H9 (cell line): ENCODE measurements at regions not wholly inside any gene's neighbourhood (a gene's known extent, or its start where the extent isn't known, plus 50 kb on each side); places are given as distances from the start of the nearest gene placed in this dataset.

Experiments used
- DNase-seq: peaks from one replicate; pipeline ENCODE4 v3.0.0-alpha.2; 2017
- H2AFZ ChIP-seq: one replicate; pipeline ENCODE4 v1.6.1; 2013; ENCODE audit warnings: mild to moderate bottlenecking, low read length, control low read depth, moderate library complexity
- H2AK5ac ChIP-seq: 2 replicates; pipeline ENCODE4 v1.6.1; 2013; ENCODE audit warnings: low read length, control low read depth, mixed read lengths; ENCODE audit not compliant: insufficient read length
- H2BK120ac ChIP-seq: one replicate; pipeline ENCODE4 v1.6.1; 2013; ENCODE audit warnings: low read depth, mild to moderate bottlenecking, low read length, control low read depth, inconsistent platforms; ENCODE audit not compliant: poor library complexity, severe bottlenecking
- H2BK12ac ChIP-seq: 2 replicates; pipeline ENCODE4 v1.6.1; 2013; ENCODE audit warnings: low read length, control low read depth, mixed read lengths, low read depth; ENCODE audit not compliant: insufficient read length
- H2BK15ac ChIP-seq: 2 replicates; pipeline ENCODE4 v1.6.1; 2013; ENCODE audit warnings: low read depth, low read length, control low read depth
- H2BK20ac ChIP-seq: one replicate; pipeline ENCODE4 v1.6.1; 2013; ENCODE audit warnings: low read depth, mild to moderate bottlenecking, low read length, control low read depth, inconsistent platforms; ENCODE audit not compliant: poor library complexity, severe bottlenecking
- H2BK5ac ChIP-seq: 2 replicates; pipeline ENCODE4 v1.6.1; 2013; ENCODE audit warnings: low read length, control low read depth, mixed read lengths; ENCODE audit not compliant: insufficient read length
- H3K14ac ChIP-seq: 2 replicates; pipeline ENCODE4 v1.6.1; 2013; ENCODE audit warnings: low read length, control low read depth; ENCODE audit not compliant: insufficient read depth
- H3K18ac ChIP-seq: 2 replicates; pipeline ENCODE4 v1.6.1; 2013; ENCODE audit warnings: low read depth, mild to moderate bottlenecking, mixed read lengths, low read length, control low read depth; ENCODE audit not compliant: insufficient read length
- H3K23ac ChIP-seq: 2 replicates; pipeline ENCODE4 v1.6.1; 2013; ENCODE audit warnings: low read length, control low read depth, mixed read lengths, low read depth; ENCODE audit not compliant: insufficient read length
- H3K23me2 ChIP-seq: 2 replicates; pipeline ENCODE4 v1.6.1; 2013; ENCODE audit warnings: low read depth, mild to moderate bottlenecking, mixed read lengths, low read length, control low read depth; ENCODE audit not compliant: insufficient read length, poor library complexity, severe bottlenecking
- H3K27ac ChIP-seq: 2 replicates; pipeline ENCODE4 v1.5.1; 2013; ENCODE audit warnings: low read length, control low read depth, mixed read lengths, low read depth; ENCODE audit not compliant: insufficient read length
- H3K27me3 ChIP-seq: 2 replicates; pipeline ENCODE4 v1.6.1; 2013; ENCODE audit warnings: low read length, control low read depth, inconsistent platforms; ENCODE audit not compliant: insufficient read depth
- H3K4ac ChIP-seq: 2 replicates; pipeline ENCODE4 v1.6.1; 2013; ENCODE audit warnings: low read depth, mild to moderate bottlenecking, control low read depth, inconsistent platforms, low read length, moderate library complexity
- H3K4me1 ChIP-seq: 2 replicates; pipeline ENCODE4 v1.6.1; 2013; ENCODE audit warnings: low read length, control low read depth, inconsistent platforms; ENCODE audit not compliant: insufficient read depth
- H3K4me2 ChIP-seq: 2 replicates; pipeline ENCODE4 v1.6.1; 2013; ENCODE audit warnings: low read length, control low read depth, mixed read lengths; ENCODE audit not compliant: insufficient read length, insufficient read depth
- H3K56ac ChIP-seq: 2 replicates; pipeline ENCODE4 v1.6.1; 2013; ENCODE audit warnings: low read depth, mild to moderate bottlenecking, mixed read lengths, low read length, control low read depth; ENCODE audit not compliant: insufficient read length
- H3K79me1 ChIP-seq: 2 replicates; pipeline ENCODE4 v1.6.1; 2013; ENCODE audit warnings: low read depth, mild to moderate bottlenecking, moderate library complexity, low read length, control low read depth, inconsistent platforms; ENCODE audit not compliant: insufficient read depth, poor library complexity, severe bottlenecking
- H3K79me2 ChIP-seq: 2 replicates; pipeline ENCODE4 v1.6.1; 2013; ENCODE audit warnings: low read length, control low read depth, inconsistent platforms; ENCODE audit not compliant: insufficient read depth
- H3K9ac ChIP-seq: 2 replicates; pipeline ENCODE4 v1.6.1; 2013; ENCODE audit warnings: low read length, control low read depth, mixed read lengths; ENCODE audit not compliant: insufficient read length; ENCODE audit errors: extremely low read depth
- H3K9me3 ChIP-seq: one replicate; pipeline ENCODE4 v1.6.1; 2013; ENCODE audit warnings: low read depth, low read length, inconsistent platforms; ENCODE audit not compliant: control insufficient read depth
- H3T11ph ChIP-seq: one replicate; pipeline ENCODE4 v1.6.1; 2013; ENCODE audit warnings: mild to moderate bottlenecking, low read length, control low read depth, inconsistent platforms
- H4K20me1 ChIP-seq: one replicate; pipeline ENCODE4 v1.6.1; 2013; ENCODE audit not compliant: control insufficient read depth, insufficient read length, insufficient read depth
- H4K5ac ChIP-seq: 2 replicates; pipeline ENCODE4 v1.6.1; 2013; ENCODE audit warnings: low read depth, mild to moderate bottlenecking, mixed read lengths, low read length, control low read depth; ENCODE audit not compliant: insufficient read length
- H4K8ac ChIP-seq: replicated peaks from 2 replicates; pipeline ENCODE4 v1.6.1; 2013; ENCODE audit warnings: low read length, control low read depth, mixed read lengths, low read depth; ENCODE audit not compliant: insufficient read length
- H4K91ac ChIP-seq: 2 replicates; pipeline ENCODE4 v1.6.1; 2013; ENCODE audit warnings: low read depth, mild to moderate bottlenecking, moderate library complexity, mixed read lengths, low read length, control low read depth; ENCODE audit not compliant: insufficient read length
- H3K27ac Mint-ChIP-seq, 3 experiments: 2 replicates in 2 of 3; 3 replicates in 1 of 3; pipeline ENCODE4 v1.8.0; 2020 to 2021; ENCODE audit warnings: mixed read lengths in 3 of 3, mild to moderate bottlenecking in 1 of 3, moderate library complexity in 1 of 3
- H3K27me3 Mint-ChIP-seq: 2 replicates; pipeline ENCODE4 v1.8.0; 2021; ENCODE audit warnings: low read depth, mild to moderate bottlenecking, moderate library complexity, mixed read lengths
- H3K36me3 Mint-ChIP-seq, 3 experiments: 2 replicates in 2 of 3; 3 replicates in 1 of 3; pipeline ENCODE4 v1.8.0; 2020 to 2021; ENCODE audit warnings: low read depth in 3 of 3, mixed read lengths in 3 of 3; ENCODE audit not compliant: insufficient read depth in 1 of 3
- H3K4me1 Mint-ChIP-seq, 2 experiments: 2 replicates each; pipeline ENCODE4 v1.8.0; 2020; ENCODE audit warnings: mixed read lengths in 2 of 2
- H3K4me3 Mint-ChIP-seq, 2 experiments: 2 replicates in 1 of 2; 3 replicates in 1 of 2; pipeline ENCODE4 v1.8.0; 2020 to 2021; ENCODE audit warnings: mild to moderate bottlenecking in 2 of 2, mixed read lengths in 2 of 2, moderate library complexity in 1 of 2
- H3K9me3 Mint-ChIP-seq, 2 experiments: 2 replicates in 1 of 2; 3 replicates in 1 of 2; pipeline ENCODE4 v1.8.0; 2020; ENCODE audit warnings: mild to moderate bottlenecking in 2 of 2, mixed read lengths in 2 of 2, moderate library complexity in 1 of 2
- CTCF ChIP-seq: fragments of 200-600 bp; sonication (generic); conservative IDR thresholded peaks from 3 replicates; pipeline ENCODE4 v1.8.0; 2021; ENCODE audit warnings: antibody characterized with exemption, mild to moderate bottlenecking
- WGBS: extraction: QIAGEN DNeasy Blood & Tissue Kit; methylation state at CpG from one replicate; pipeline ENCODE4 v1.1.7; 2013; ENCODE audit warnings: missing lambda C conversion rate, low lambda C conversion rate, mixed read lengths; ENCODE audit not compliant: insufficient read length; ENCODE audit errors: extremely low coverage; 5-methylcytosine and 5-hydroxymethylcytosine counted together

- Histone ChIP-seq H3K9ac (no peak overlapping the region), H3K56ac (no peak overlapping the region), H3K79me2 (no peaks in the 10 kb centered on the region), H3K27ac (no peak overlapping the region), H2AFZ (no peak overlapping the region), H4K20me1 (no peaks in the 10 kb centered on the region), H2BK5ac (no peak overlapping the region), H2AK5ac (no peak overlapping the region), H3K79me1 (no peaks in the 10 kb centered on the region), H2BK15ac (no peak overlapping the region), H3K27me3 (no peaks in the 10 kb centered on the region), H3K4me2 (no peak overlapping the region), H3K18ac (no peak overlapping the region), H3K14ac (no peak overlapping the region), H3K9me3 (no peaks in the 10 kb centered on the region), H4K91ac (no peak overlapping the region), H2BK12ac (no peak overlapping the region), H3K4ac (no peak overlapping the region), H2BK20ac (no peak overlapping the region), H4K8ac (no peak overlapping the region), H3K23me2 (no peaks in the 10 kb centered on the region), H3K23ac (no peak overlapping the region), H3K4me1 (no peaks in the 10 kb centered on the region), H3T11ph (no peak overlapping the region), H2BK120ac (no peak overlapping the region), H4K5ac (no peak overlapping the region)
- no peak for TF ChIP-seq CTCF
- H3K27me3 Mint-ChIP-seq, result no peaks in the 10 kb centered on the region
- H3K9me3 Mint-ChIP-seq, result peaks cover 0 to 5% of the 10 kb centered on the region in 2 experiments; a peak in 2 of 5 replicates
- no CpG with 5 or more reads among the region's 5 CpGs for WGBS
- H3K4me1 Mint-ChIP-seq, result no peaks in the 10 kb centered on the region
- no peaks in the 10 kb centered on the region; a peak in 1 of 7 replicates for H3K36me3 Mint-ChIP-seq
- no peak for DNase-seq
- H3K27ac Mint-ChIP-seq, result no peak overlapping the region; a peak in 1 of 7 replicates
- H3K4me3 Mint-ChIP-seq, result no peak overlapping the region
Measured at GRCh38 chr4:170529748-170530722, 440.3 kb upstream of the AADAT start.
